ENCODE measurements at regions not wholly inside any gene's neighbourhood (a gene's known extent, or its start where the extent isn't known, plus 50 kb on each side); places are given as distances from the start of the nearest gene placed in this dataset.

DNA sequence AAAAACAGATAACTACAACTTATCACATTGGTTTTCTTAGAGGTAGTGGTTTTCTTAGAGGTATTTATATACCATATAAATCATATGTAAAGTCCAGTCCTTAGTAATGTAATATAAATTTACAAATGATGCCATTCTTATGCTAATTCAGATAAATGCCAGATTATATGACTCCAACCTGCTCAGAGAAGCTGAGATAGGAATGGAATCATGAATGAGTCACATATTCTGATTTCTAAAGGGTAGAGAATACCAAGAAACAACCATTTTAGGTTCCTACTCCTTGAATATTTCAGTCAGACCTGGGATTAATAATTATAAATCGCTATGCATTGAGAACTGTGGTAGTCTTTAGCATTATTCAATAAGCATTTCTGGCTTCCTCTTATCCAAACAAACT is 760.1 kb upstream of the NEGR1 start:
- no peak for TF ChIP-seq POLR2AphosphoS5 (IDR thresholded peaks at IDR 0.05)
- TF ChIP-seq EZH2 (IDR thresholded peaks at IDR 0.05; ENCODE audit: borderline replicate concordance, insufficient read depth, low read length, poor library complexity, severe bottlenecking): no peak
- TF ChIP-seq, protein P1, sequence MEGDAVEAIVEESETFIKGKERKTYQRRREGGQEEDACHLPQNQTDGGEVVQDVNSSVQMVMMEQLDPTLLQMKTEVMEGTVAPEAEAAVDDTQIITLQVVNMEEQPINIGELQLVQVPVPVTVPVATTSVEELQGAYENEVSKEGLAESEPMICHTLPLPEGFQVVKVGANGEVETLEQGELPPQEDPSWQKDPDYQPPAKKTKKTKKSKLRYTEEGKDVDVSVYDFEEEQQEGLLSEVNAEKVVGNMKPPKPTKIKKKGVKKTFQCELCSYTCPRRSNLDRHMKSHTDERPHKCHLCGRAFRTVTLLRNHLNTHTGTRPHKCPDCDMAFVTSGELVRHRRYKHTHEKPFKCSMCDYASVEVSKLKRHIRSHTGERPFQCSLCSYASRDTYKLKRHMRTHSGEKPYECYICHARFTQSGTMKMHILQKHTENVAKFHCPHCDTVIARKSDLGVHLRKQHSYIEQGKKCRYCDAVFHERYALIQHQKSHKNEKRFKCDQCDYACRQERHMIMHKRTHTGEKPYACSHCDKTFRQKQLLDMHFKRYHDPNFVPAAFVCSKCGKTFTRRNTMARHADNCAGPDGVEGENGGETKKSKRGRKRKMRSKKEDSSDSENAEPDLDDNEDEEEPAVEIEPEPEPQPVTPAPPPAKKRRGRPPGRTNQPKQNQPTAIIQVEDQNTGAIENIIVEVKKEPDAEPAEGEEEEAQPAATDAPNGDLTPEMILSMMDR (IDR thresholded peaks at IDR 0.05; ENCODE audit: poor library complexity, severe bottlenecking): no peak
- TF ChIP-seq, protein P2, sequence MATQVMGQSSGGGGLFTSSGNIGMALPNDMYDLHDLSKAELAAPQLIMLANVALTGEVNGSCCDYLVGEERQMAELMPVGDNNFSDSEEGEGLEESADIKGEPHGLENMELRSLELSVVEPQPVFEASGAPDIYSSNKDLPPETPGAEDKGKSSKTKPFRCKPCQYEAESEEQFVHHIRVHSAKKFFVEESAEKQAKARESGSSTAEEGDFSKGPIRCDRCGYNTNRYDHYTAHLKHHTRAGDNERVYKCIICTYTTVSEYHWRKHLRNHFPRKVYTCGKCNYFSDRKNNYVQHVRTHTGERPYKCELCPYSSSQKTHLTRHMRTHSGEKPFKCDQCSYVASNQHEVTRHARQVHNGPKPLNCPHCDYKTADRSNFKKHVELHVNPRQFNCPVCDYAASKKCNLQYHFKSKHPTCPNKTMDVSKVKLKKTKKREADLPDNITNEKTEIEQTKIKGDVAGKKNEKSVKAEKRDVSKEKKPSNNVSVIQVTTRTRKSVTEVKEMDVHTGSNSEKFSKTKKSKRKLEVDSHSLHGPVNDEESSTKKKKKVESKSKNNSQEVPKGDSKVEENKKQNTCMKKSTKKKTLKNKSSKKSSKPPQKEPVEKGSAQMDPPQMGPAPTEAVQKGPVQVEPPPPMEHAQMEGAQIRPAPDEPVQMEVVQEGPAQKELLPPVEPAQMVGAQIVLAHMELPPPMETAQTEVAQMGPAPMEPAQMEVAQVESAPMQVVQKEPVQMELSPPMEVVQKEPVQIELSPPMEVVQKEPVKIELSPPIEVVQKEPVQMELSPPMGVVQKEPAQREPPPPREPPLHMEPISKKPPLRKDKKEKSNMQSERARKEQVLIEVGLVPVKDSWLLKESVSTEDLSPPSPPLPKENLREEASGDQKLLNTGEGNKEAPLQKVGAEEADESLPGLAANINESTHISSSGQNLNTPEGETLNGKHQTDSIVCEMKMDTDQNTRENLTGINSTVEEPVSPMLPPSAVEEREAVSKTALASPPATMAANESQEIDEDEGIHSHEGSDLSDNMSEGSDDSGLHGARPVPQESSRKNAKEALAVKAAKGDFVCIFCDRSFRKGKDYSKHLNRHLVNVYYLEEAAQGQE (IDR thresholded peaks at IDR 0.05; ENCODE audit: borderline replicate concordance): no peak
- TF ChIP-seq EP300 (conservative IDR thresholded peaks at IDR 0.05; ENCODE audit: poor library complexity, severe bottlenecking): no peak
- TF ChIP-seq RAD21 (conservative IDR thresholded peaks at IDR 0.05): no peak
- TF ChIP-seq SMC3 (conservative IDR thresholded peaks at IDR 0.05; ENCODE audit: poor library complexity): no peak
- no peak for TF ChIP-seq MXI1 (conservative IDR thresholded peaks at IDR 0.05; ENCODE audit: poor library complexity, severe bottlenecking)
- TF ChIP-seq TAF1 (IDR thresholded peaks at IDR 0.05; ENCODE audit: low read depth): no peak
